ENCODE measurements at regions not wholly inside any gene's neighbourhood (a gene's known extent, or its start where the extent isn't known, plus 50 kb on each side); places are given as distances from the start of the nearest gene placed in this dataset.

- H3K36me3 ChIP-seq = no peaks in the 10 kb centered on the region
- intact Hi-C loops (cut with DNase I; ENCODE audit: low total_unique reads) = no loop called here
- TF ChIP-seq CTCF (IDR thresholded peaks at IDR 0.05) = no peak
- TF ChIP-seq POLR2AphosphoS5 (IDR thresholded peaks at IDR 0.05) = no peak
- no peak for TF ChIP-seq POLR2A (IDR thresholded peaks at IDR 0.05)
Measured at GRCh38 chr2:39499336-39499735, 62.3 kb upstream of the MAP4K3 start.

GRCh38 chr2:39501412-39501811 is 64.3 kb upstream of the MAP4K3 start:
- no peaks in the 10 kb centered on the region for H3K9me3 ChIP-seq
- no peak for TF ChIP-seq POLR2A (IDR thresholded peaks at IDR 0.05)
- no peak for TF ChIP-seq POLR2AphosphoS5 (IDR thresholded peaks at IDR 0.05)
- TF ChIP-seq CTCF (IDR thresholded peaks at IDR 0.05) = no peak
- H3K27me3 ChIP-seq = no peaks in the 10 kb centered on the region
- DNase-seq (ENCODE audit: low spot score in 2 of 2) = no peak
- no peaks in the 10 kb centered on the region for H3K4me1 ChIP-seq
- intact Hi-C loops (cut with DNase I; ENCODE audit: low total_unique reads) = no loop called here
- no peak overlapping the region for H3K27ac ChIP-seq
- no peaks in the 10 kb centered on the region for H3K36me3 ChIP-seq
- H3K4me3 ChIP-seq = no peak overlapping the region

More at GRCh38 chr2:39499336-39499735, 62.3 kb upstream of the MAP4K3 start:
- Histone ChIP-seq H3K4me3 (no peak overlapping the region), H3K4me1 (no peaks in the 10 kb centered on the region), H3K9me3 (no peaks in the 10 kb centered on the region), H3K27me3 (no peaks in the 10 kb centered on the region), H3K27ac (no peak overlapping the region)
- no peak for DNase-seq (ENCODE audit: low spot score in 2 of 2)

- H3K9me3 ChIP-seq = no peaks in the 10 kb centered on the region
- H3K27ac ChIP-seq = no peak overlapping the region
- TF ChIP-seq POLR2A (IDR thresholded peaks at IDR 0.05) = no peak
- no peak for TF ChIP-seq CTCF (IDR thresholded peaks at IDR 0.05)
- H3K36me3 ChIP-seq = no peaks in the 10 kb centered on the region
- no peaks in the 10 kb centered on the region for H3K4me1 ChIP-seq
- intact Hi-C loops (cut with DNase I; ENCODE audit: low total_unique reads) = no loop called here
- H3K27me3 ChIP-seq = no peaks in the 10 kb centered on the region
- no peak for DNase-seq (ENCODE audit: low spot score in 2 of 2)
- H3K4me3 ChIP-seq = no peak overlapping the region
Measured at GRCh38 chr2:39503277-39503676, 66.2 kb upstream of the MAP4K3 start.

- DNase-seq (ENCODE audit: low spot score in 2 of 2) = no peak
- Histone ChIP-seq H3K9me3 (no peaks in the 10 kb centered on the region), H3K4me3 (no peak overlapping the region), H3K27ac (no peak overlapping the region), H3K4me1 (no peaks in the 10 kb centered on the region), H3K27me3 (no peaks in the 10 kb centered on the region), H3K36me3 (no peaks in the 10 kb centered on the region)
- intact Hi-C loops (cut with DNase I; ENCODE audit: low total_unique reads) = no loop called here
- no peak for TF ChIP-seq CTCF (IDR thresholded peaks at IDR 0.05)
- no peak for TF ChIP-seq POLR2A (IDR thresholded peaks at IDR 0.05)
- TF ChIP-seq POLR2AphosphoS5 (IDR thresholded peaks at IDR 0.05) = no peak
Measured at GRCh38 chr2:39504790-39505335, 67.8 kb upstream of the MAP4K3 start.

DNA sequence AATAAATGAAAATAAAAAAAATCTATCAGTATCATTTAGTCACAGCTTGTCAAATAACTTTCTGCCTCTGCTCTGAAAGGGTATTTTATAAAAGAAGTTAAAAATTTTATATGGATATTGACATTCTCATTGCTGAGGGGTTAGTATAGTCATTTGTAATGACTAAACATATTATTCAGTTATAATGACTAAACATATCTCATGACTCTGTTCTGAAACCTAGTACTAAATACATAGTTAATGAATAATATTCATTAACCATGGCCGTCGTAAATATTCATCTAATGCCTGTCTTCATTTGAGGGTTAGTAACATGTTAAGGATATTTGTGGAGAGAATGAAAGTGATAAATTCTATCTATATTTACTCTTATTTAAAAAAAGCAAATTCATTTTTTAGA is 69.1 kb upstream of the MAP4K3 start:
- no peak for DNase-seq (ENCODE audit: low spot score in 2 of 2)
- no peak for TF ChIP-seq POLR2A (IDR thresholded peaks at IDR 0.05)
- TF ChIP-seq POLR2AphosphoS5 (IDR thresholded peaks at IDR 0.05) = no peak
- no peak for TF ChIP-seq CTCF (IDR thresholded peaks at IDR 0.05)
- Histone ChIP-seq H3K4me3 (no peak overlapping the region), H3K9me3 (no peaks in the 10 kb centered on the region), H3K27ac (no peak overlapping the region), H3K36me3 (no peaks in the 10 kb centered on the region), H3K27me3 (no peaks in the 10 kb centered on the region), H3K4me1 (no peaks in the 10 kb centered on the region)
- intact Hi-C loops (cut with DNase I; ENCODE audit: low total_unique reads) = no loop called here
